ENCODE measurements at regions not wholly inside any gene's neighbourhood (a gene's known extent, or its start where the extent isn't known, plus 50 kb on each side); places are given as distances from the start of the nearest gene placed in this dataset.
"Not testable (repeated sequence)": the region's sequence is repeated elsewhere in the genome, so short reads cannot be mapped to it uniquely, and the experiment has no call there.

- intact Hi-C loops (cut with micrococcal nuclease), result no loop called here
Observed at GRCh38 chr16:54985156-54985555, 54.5 kb downstream of the IRX5 start.

GRCh38 chr16:54985668-54986067, 55.0 kb downstream of the IRX5 start:
- intact Hi-C loops (cut with micrococcal nuclease), result no loop called here

- intact Hi-C loops (cut with micrococcal nuclease), result no loop called here
Observed at GRCh38 chr16:54986409-54986808, 55.7 kb downstream of the IRX5 start.

GRCh38 chr16:54987081-54987480, 56.4 kb downstream of the IRX5 start:
- intact Hi-C loops (cut with micrococcal nuclease), result no loop called here

- intact Hi-C loops (cut with micrococcal nuclease), result no loop called here
Observed at GRCh38 chr16:54991525-54991924, 60.9 kb downstream of the IRX5 start.

GRCh38 chr16:54991946-54992345, 61.3 kb downstream of the IRX5 start:
- intact Hi-C loops (cut with micrococcal nuclease), result not testable (repeated sequence)

DNA sequence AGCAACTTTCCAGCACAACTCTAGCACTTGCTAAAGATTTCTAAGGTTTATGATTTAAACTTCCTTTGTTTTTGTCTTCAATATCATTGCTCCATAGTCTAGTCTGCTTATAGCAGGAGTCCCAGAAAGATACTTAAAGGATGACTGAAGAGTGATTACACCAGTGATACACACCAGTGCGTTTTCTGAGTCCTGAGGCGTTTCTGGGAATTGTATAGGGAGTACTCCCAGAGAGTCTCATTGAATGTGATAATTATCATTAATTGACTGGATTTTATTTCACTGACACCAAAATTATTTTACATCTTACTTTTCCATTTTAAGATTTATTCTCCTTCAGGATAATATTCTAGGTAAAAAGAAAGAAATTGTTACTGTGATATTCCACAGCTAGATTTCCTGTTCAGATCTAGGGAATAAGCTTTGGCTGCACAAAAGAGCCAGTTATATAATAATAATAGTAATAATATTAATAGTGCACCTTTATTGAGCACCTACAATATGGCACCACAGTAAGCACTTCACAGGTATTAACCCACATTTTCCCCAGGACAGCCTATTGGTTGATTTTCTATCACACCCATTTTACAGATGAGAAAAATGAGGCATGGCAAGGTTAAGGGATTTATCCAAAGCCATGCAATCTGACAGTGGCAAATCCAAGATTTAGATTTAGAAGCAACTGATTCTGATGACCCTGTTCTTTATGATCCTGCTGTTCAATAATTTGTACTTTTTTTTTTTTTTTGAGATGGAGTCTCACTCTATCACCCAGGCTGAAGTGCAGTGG, 62.6 kb downstream of the IRX5 start:
- intact Hi-C loops (cut with micrococcal nuclease), result no loop called here

DNA sequence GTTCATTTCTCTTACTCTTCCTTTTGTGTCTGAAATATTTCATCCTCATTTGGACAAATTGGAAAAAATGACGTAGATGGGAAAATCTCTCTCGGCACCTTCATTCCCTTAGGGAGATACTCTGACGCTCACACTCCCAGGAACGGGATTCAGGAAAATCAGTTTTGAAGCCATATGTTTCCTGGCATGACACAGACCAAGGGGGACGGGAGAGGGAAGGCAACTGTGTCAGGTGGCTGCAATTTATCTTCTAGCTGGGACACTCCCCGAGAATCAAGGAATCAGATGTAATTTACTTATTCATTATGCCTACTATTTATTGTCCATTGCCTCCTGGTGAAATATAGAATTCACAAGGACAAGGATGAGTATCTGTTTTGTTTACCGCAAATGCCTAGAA, 65.5 kb downstream of the IRX5 start:
- intact Hi-C loops (cut with micrococcal nuclease), result no loop called here

DNA sequence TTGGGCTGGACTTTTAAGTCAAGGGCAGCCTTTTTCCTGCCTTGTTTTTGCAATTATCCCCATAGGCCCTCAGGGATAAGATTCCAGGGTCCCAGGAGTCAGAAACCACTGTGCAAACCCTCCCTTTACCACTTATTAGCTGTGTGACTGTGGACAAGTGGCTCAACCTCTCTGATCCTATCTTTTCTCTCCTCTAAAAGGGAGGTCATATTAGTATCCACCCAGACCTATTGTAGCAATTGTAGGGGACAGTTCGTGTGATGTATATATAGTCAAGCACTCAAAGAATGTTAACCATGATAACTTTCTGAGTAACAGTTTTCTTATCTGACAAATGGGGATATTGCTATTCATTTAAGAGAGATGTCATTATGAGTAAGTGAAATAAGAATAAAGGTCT, 68.2 kb downstream of the IRX5 start:
- intact Hi-C loops (cut with micrococcal nuclease), result no loop called here

- intact Hi-C loops (cut with micrococcal nuclease), result no loop called here
Observed at GRCh38 chr16:54999481-54999880, 68.8 kb downstream of the IRX5 start.

DNA sequence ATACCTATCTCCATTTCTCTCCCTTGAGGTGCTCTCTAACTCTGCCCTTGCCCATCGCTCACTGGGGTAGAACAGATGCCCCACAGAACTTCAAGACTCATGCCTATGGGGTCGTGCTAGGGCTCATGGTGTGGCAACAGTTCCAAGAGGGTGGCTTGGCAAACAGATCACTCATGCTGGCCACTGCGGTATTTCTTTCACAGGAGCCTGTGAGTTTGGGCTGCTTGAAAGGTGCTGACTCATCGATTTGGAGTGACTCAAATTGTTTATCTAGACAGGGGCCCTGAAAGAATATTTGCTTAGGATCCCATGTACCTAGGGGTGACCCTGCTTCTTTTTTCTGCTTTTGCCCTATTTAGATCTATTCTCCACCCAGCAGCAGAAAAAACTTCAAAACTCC, 69.9 kb downstream of the IRX5 start:
- intact Hi-C loops (cut with micrococcal nuclease), result no loop called here

GRCh38 chr16:55001931-55002330, 71.3 kb downstream of the IRX5 start:
- intact Hi-C loops (cut with micrococcal nuclease), result no loop called here

GRCh38 chr16:55002419-55002818, 71.8 kb downstream of the IRX5 start:
- intact Hi-C loops (cut with micrococcal nuclease), result no loop called here

GRCh38 chr16:55003306-55003705, 72.6 kb downstream of the IRX5 start:
- intact Hi-C loops (cut with micrococcal nuclease), result no loop called here

DNA sequence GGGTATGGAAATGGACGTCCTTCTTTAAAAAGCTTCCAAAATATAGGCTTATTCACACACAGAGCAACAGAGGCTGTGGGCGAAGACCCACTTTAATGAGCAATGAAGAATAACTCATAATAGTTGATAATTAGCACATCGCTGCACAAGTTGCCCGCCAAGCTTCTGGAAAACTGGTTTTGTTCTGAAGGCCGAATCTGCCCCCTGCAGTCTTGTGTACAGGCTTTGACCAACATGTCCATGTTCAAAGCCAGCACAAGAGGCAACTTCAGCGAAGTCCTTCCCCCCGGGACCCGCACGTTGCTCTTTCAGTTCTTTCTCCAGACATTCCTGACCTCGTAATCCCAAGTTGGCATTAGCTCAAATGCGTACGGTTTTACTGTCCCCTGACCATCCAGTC, 73.3 kb downstream of the IRX5 start:
- intact Hi-C loops (cut with micrococcal nuclease), result no loop called here

DNA sequence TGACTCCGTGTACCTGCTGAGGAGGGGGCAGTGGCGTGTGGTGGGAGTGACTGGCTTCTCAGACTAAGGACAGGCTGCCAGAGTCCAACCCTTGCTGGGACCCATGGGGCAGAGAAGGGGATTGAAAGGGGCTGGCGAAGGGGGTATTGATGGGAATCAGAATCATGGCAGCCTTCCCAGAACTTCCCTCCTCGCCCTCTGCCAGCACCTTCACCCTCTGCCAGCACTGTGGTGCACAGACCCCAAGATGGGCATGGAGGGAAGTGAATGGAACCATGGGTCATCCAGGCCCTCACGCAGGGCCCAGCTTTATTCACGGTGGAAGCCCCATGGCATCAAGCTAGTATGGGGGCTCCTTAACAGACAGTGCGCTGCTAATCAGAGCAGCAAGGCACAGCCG, 76.8 kb downstream of the IRX5 start:
- intact Hi-C loops (cut with micrococcal nuclease), result no loop called here

- intact Hi-C loops (cut with micrococcal nuclease), result no loop called here
Observed at GRCh38 chr16:55008836-55009510, 78.3 kb downstream of the IRX5 start.

- intact Hi-C loops (cut with micrococcal nuclease), result no loop called here
Observed at GRCh38 chr16:55009581-55009980, 78.9 kb downstream of the IRX5 start.

DNA sequence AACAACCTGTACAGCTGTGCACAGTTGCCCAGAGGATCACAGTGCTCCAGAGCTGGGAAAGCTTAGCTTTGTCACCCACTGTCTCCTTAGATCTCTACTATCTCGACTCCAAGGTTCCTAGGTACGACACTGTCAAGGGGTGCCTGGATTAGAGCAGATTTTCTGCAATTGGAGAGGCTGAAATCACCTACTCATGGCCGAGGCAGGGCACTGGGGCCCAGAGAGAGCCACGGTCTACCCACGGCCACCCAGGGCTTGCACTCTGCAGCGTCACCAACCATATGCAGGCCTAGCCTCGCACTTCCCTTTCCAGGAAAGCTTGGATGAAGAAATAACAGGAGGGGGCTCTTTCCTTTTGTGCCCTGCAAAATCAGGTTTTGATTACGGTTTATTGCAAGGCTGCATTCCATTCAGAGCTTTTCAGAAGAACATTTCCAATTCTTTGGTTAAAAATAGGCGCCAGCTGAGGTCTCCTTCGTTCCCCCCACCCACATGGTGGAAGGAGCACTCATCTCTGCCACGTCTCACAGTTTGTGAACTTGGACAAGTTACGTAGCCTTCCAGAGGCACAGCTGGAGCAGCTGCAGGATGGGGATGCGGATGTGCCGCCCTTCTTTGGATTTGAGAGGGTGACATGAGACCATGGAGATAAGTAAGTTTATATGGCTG, 80.0 kb downstream of the IRX5 start:
- intact Hi-C loops (cut with micrococcal nuclease), result no loop called here

- intact Hi-C loops (cut with micrococcal nuclease), result no loop called here
Observed at GRCh38 chr16:55012362-55012761, 81.7 kb downstream of the IRX5 start.

DNA sequence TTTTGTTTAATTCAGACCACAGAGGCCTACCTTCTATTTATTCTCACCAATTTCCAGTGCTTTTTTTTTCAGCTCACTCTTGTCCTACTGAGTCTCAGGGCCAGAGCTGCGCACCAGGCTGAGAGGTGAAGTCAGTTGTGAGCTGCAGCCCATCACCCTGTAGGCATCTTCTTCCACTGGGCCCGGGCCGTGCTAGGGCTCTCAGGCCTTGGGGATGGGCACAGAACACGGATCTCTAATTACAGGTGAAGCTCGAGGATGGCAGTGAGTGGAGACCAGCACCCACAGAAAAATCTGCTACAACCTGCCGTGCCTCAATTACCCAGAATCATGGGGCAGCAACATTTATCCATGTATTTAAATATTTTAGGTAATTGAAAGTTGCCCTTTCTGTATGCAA, 82.1 kb downstream of the IRX5 start:
- intact Hi-C loops (cut with micrococcal nuclease), result no loop called here

DNA sequence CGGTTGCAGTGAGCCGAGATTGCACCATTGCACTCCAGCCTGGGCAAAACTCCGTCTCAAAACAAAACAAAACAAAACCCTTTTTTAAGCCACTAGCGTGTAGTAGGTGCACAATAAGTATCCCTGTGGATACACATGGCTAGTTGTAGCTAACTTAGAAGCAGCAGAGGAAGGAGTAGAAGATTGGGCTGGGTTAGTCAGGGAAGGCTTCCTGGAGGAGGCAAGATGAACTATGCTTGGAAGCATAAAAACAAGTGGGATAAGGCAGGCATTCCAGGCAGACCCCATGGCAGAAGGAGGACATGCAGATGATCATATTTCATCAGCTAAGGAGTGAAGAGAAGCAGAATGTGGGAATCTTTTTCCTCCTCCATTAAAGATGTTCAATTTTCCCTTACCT, 83.4 kb downstream of the IRX5 start:
- intact Hi-C loops (cut with micrococcal nuclease), result no loop called here
